Neural cell (in vitro differentiated cells): ENCODE measurements at regions not wholly inside any gene's neighbourhood (a gene's known extent, or its start where the extent isn't known, plus 50 kb on each side); places are given as distances from the start of the nearest gene placed in this dataset.

ENCODE experiments used
- EZH2 ChIP-seq: fragments of 200-600, 300-800 bp; shearing (Covaris generic), sonication (generic); IDR thresholded peaks from 2 replicates; pipeline ENCODE4 v1.6.1; 2014; ENCODE audit warnings: antibody characterized with exemption, low read length, borderline replicate concordance, mild to moderate bottlenecking; ENCODE audit not compliant: insufficient read depth, poor library complexity, severe bottlenecking
- POLR2AphosphoS5 ChIP-seq: IDR thresholded peaks from 2 replicates; pipeline ENCODE4 v1.6.1; 2012
- RAD21 ChIP-seq: fragments of 450-650 bp; conservative IDR thresholded peaks from 2 replicates; pipeline ENCODE4 v1.6.1; 2014; ENCODE audit warnings: antibody characterized with exemption, mild to moderate bottlenecking, moderate library complexity
- TAF1 ChIP-seq: IDR thresholded peaks from 2 replicates; pipeline ENCODE4 v1.6.1; 2012; ENCODE audit warnings: low read depth
- TF ChIP-seq, protein P1 (sequence below): fragments of 450-650 bp; IDR thresholded peaks from 2 replicates; pipeline ENCODE4 v1.5.1; 2014; ENCODE audit warnings: antibody characterized with exemption, mild to moderate bottlenecking, moderate library complexity; ENCODE audit not compliant: poor library complexity, severe bottlenecking

DNA sequence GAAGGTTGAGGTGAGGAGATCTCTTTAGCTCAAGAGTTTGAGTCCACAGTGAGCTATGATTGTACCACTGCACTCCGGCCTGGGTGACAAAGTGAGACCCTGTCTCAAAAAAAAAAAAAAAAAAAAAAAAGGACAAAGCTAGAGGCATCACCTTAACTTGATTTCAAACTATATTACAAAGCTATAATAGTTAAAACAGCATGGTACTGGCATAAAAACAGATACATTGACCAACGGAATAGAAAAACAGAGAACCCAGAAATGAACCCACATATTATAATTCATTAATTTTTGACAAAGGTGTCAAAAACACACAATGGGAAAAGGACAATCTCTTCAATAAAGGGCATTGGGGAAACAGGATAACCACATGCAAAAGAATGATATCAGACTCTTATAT is 50.8 kb upstream of the MBOAT1 start:
- TF ChIP-seq, protein P1, sequence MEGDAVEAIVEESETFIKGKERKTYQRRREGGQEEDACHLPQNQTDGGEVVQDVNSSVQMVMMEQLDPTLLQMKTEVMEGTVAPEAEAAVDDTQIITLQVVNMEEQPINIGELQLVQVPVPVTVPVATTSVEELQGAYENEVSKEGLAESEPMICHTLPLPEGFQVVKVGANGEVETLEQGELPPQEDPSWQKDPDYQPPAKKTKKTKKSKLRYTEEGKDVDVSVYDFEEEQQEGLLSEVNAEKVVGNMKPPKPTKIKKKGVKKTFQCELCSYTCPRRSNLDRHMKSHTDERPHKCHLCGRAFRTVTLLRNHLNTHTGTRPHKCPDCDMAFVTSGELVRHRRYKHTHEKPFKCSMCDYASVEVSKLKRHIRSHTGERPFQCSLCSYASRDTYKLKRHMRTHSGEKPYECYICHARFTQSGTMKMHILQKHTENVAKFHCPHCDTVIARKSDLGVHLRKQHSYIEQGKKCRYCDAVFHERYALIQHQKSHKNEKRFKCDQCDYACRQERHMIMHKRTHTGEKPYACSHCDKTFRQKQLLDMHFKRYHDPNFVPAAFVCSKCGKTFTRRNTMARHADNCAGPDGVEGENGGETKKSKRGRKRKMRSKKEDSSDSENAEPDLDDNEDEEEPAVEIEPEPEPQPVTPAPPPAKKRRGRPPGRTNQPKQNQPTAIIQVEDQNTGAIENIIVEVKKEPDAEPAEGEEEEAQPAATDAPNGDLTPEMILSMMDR: no peak
- TF ChIP-seq TAF1: no peak
- TF ChIP-seq RAD21: no peak
- no peak for TF ChIP-seq POLR2AphosphoS5
- TF ChIP-seq EZH2: no peak
